ENCODE measurements at regions not wholly inside any gene's neighbourhood (a gene's known extent, or its start where the extent isn't known, plus 50 kb on each side); places are given as distances from the start of the nearest gene placed in this dataset.

- TF ChIP-seq CTCF (IDR thresholded peaks at IDR 0.05), result no peak
- TF ChIP-seq POLR2A (IDR thresholded peaks at IDR 0.05), result no peak
- TF ChIP-seq POLR2AphosphoS5 (IDR thresholded peaks at IDR 0.05), result no peak
Observed at GRCh38 chr5:28770307-28770706, 1731.9 kb upstream of the CDH9 start.

Measured in prostate gland (tissue), 2 donors.